ENCODE measurements at regions not wholly inside any gene's neighbourhood (a gene's known extent, or its start where the extent isn't known, plus 50 kb on each side); places are given as distances from the start of the nearest gene placed in this dataset.

DNA sequence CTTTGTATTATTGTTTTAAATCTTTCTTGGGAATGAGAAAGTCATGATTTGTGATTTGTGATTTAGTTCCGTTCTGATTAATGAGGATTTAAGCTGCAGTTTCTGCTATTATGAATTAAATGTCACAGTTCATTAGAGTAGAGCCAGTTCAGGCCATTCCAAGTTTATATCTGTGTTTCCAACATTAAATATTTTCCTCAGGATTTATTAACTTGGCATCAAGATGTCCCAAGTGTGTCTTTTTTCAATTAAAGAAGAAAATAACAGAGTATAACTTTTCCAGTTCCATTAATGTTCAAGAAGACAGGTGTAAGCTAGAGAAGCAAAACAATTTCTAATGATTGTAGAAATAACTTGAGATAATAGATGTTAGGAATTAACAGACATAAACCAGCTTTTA lies 1183.2 kb upstream of the CELF2 start:
- Mint-ChIP-seq H3K4me1 (ENCODE audit: low read depth) (peaks cover 8% of the 10 kb centered on the region), H3K4me3 (ENCODE audit: low read depth) (no peak overlapping the region), H3K9me3 (ENCODE audit: low read depth) (peaks cover 4% of the 10 kb centered on the region), H3K27ac (no peak overlapping the region), H3K36me3 (ENCODE audit: insufficient read depth) (no peaks in the 10 kb centered on the region), H3K27me3 (no peaks in the 10 kb centered on the region)
- no peak for DNase-seq (ENCODE audit: low spot score, unreplicated experiment)
- TF ChIP-seq, protein P1, sequence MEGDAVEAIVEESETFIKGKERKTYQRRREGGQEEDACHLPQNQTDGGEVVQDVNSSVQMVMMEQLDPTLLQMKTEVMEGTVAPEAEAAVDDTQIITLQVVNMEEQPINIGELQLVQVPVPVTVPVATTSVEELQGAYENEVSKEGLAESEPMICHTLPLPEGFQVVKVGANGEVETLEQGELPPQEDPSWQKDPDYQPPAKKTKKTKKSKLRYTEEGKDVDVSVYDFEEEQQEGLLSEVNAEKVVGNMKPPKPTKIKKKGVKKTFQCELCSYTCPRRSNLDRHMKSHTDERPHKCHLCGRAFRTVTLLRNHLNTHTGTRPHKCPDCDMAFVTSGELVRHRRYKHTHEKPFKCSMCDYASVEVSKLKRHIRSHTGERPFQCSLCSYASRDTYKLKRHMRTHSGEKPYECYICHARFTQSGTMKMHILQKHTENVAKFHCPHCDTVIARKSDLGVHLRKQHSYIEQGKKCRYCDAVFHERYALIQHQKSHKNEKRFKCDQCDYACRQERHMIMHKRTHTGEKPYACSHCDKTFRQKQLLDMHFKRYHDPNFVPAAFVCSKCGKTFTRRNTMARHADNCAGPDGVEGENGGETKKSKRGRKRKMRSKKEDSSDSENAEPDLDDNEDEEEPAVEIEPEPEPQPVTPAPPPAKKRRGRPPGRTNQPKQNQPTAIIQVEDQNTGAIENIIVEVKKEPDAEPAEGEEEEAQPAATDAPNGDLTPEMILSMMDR (IDR thresholded peaks at IDR 0.05; ENCODE audit: unreplicated experiment) = no peak

DNA sequence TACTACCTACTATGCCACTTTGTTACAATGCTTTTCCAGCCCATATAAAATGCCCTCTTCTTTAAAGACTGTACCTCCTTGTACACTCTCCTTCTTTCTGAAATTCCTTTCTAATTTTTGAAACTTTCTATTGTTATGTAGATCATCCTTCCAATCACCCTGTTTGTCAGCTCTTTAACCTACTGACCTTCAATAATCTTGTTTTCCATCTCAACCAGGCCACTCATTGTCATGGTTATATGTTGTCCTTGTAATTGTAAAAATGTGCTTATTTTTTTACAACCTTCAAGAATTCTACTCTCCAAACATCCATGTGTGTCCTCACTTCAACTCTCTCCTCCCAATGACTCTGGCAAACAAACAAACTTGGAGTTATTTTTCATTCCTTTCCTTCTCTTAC lies 1172.6 kb upstream of the CELF2 start:
- no peak overlapping the region for H3K27ac Mint-ChIP-seq
- peaks cover 16% of the 10 kb centered on the region for H3K9me3 Mint-ChIP-seq (ENCODE audit: low read depth)
- H3K4me3 Mint-ChIP-seq (ENCODE audit: low read depth) = no peak overlapping the region
- H3K27me3 Mint-ChIP-seq = no peaks in the 10 kb centered on the region
- peaks cover 4% of the 10 kb centered on the region for H3K36me3 Mint-ChIP-seq (ENCODE audit: insufficient read depth)
- TF ChIP-seq, protein P1 (IDR thresholded peaks at IDR 0.05; ENCODE audit: unreplicated experiment) = no peak
- DNase-seq (ENCODE audit: low spot score, unreplicated experiment) = no peak
- no peaks in the 10 kb centered on the region for H3K4me1 Mint-ChIP-seq (ENCODE audit: low read depth)

DNA sequence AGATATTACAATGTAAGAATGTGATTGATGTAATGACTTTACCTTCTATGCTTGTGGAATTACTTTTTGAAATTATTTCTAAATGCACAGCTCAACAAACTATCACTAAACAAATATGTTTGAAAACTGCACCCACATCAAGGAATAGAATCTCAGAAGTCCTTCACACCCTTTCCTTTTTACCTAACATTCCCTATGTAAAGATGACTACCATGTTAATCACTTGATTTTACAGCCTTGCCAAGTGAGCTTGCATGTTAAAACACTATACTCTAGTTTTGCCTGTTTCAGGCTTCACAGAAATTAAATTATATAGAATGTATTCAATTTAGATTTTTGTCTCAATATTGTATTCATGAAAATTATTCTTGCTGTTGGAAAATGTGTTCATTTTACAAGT lies 1169.4 kb upstream of the CELF2 start:
- Mint-ChIP-seq H3K36me3 (ENCODE audit: insufficient read depth) (peaks cover 5% of the 10 kb centered on the region), H3K27me3 (no peaks in the 10 kb centered on the region), H3K9me3 (ENCODE audit: low read depth) (peaks cover 32% of the 10 kb centered on the region), H3K4me3 (ENCODE audit: low read depth) (no peak overlapping the region), H3K27ac (no peak overlapping the region), H3K4me1 (ENCODE audit: low read depth) (no peaks in the 10 kb centered on the region)
- DNase-seq (ENCODE audit: low spot score, unreplicated experiment) = no peak
- TF ChIP-seq, protein P1 (IDR thresholded peaks at IDR 0.05; ENCODE audit: unreplicated experiment) = no peak

DNA sequence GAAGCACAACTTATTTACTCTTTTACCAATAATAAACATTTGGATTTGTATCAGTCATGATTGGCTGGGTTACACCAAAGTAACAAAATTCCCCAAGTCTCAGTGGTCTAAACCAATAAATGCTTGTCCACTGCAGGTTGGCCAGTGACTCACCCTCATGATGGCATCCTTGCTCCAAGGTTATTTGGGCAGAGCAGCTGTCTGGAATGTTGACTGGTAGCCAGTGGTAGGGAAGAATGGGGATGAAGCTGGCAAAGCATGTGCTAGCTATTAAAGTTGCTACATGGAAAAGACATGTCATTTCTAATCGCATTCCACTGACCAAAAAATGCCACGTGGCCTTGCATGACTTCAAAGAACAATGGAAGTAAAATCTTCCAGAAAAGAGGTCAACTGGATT lies 1168.7 kb upstream of the CELF2 start:
- TF ChIP-seq, protein P1 (IDR thresholded peaks at IDR 0.05; ENCODE audit: unreplicated experiment) = no peak
- no peak overlapping the region for H3K27ac Mint-ChIP-seq
- no peaks in the 10 kb centered on the region for H3K27me3 Mint-ChIP-seq
- DNase-seq (ENCODE audit: low spot score, unreplicated experiment) = no peak
- peaks cover 5% of the 10 kb centered on the region for H3K36me3 Mint-ChIP-seq (ENCODE audit: insufficient read depth)
- H3K9me3 Mint-ChIP-seq (ENCODE audit: low read depth) = peaks cover 34% of the 10 kb centered on the region
- no peak overlapping the region for H3K4me3 Mint-ChIP-seq (ENCODE audit: low read depth)
- H3K4me1 Mint-ChIP-seq (ENCODE audit: low read depth) = no peaks in the 10 kb centered on the region

DNA sequence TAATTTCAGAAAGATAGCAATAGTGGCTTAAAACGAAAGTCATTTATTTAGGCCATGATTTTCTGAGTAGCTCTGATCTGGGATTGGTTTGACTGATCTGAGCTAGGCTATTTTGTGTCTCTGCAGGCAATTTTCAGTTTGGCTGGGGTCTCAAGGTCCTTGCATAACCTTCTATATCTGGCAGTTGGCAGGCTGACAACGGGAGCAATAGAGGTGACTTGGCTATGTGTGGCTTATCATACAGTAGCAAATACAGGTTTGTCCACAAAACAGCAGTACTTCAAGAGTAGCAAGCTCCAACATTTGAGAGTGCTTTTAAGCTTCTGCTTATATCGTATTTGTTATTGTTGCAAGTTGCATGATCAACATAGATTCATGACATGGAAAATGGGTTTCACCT lies 1167.3 kb upstream of the CELF2 start:
- TF ChIP-seq, protein P1 (IDR thresholded peaks at IDR 0.05; ENCODE audit: unreplicated experiment) = no peak
- Mint-ChIP-seq H3K27ac (no peak overlapping the region), H3K36me3 (ENCODE audit: insufficient read depth) (peaks cover 1% of the 10 kb centered on the region)

More for the DNA sequence above, 1167.3 kb upstream of the CELF2 start:
- peaks cover 20% of the 10 kb centered on the region for H3K9me3 Mint-ChIP-seq (ENCODE audit: low read depth)
- no peak for DNase-seq (ENCODE audit: low spot score, unreplicated experiment)
- H3K4me3 Mint-ChIP-seq (ENCODE audit: low read depth) = no peak overlapping the region
- H3K4me1 Mint-ChIP-seq (ENCODE audit: low read depth) = no peaks in the 10 kb centered on the region
- H3K27me3 Mint-ChIP-seq = no peaks in the 10 kb centered on the region

Data from progenitor cell of endocrine pancreas (in vitro differentiated cells).